Tibial artery (tissue), 4 donors: ENCODE measurements at regions not wholly inside any gene's neighbourhood (a gene's known extent, or its start where the extent isn't known, plus 50 kb on each side); places are given as distances from the start of the nearest gene placed in this dataset.

ENCODE experiments used
- DNase-seq, 2 donors: peaks; one replicate each; pipeline ENCODE4 v3.0.0-alpha.2; 2019
- H3K27ac ChIP-seq, 2 donors: fragments of 200-600 bp; sonication (generic) in 1 of 2; 1 replicate in 1 of 2; 2 replicates in 1 of 2; pipeline ENCODE4 v1.5.1; 2018 to 2019; ENCODE audit warnings: mild to moderate bottlenecking in 1 of 2
- H3K27me3 ChIP-seq, 2 donors: fragments of 200-600 bp; sonication (generic) in 1 of 2; one replicate each; pipeline versions ENCODE4 v1.5.1 to v1.6.0; 2016 to 2019
- H3K36me3 ChIP-seq, 3 donors: fragments of 200-600 bp; sonication (generic) in 2 of 3; one replicate each; pipeline ENCODE4 v1.5.1; 2016 to 2019; ENCODE audit warnings: mild to moderate bottlenecking in 2 of 3
- H3K4me1 ChIP-seq, 4 donors: fragments of 200-600 bp; sonication (generic) in 2 of 4; 1 replicate in 3 of 4; 2 replicates in 1 of 4; pipeline ENCODE4 v1.5.1; 2016 to 2019
- H3K4me3 ChIP-seq, 2 donors: fragments of 200-600 bp; sonication (generic) in 1 of 2; 1 replicate in 1 of 2; 2 replicates in 1 of 2; pipeline ENCODE4 v1.5.1; 2018 to 2019; ENCODE audit warnings: mild to moderate bottlenecking in 2 of 2
- H3K9me3 ChIP-seq, 3 donors: fragments of 200-600 bp; sonication (generic) in 1 of 3; one replicate each; pipeline ENCODE4 v1.5.1; 2016 to 2019
- intact Hi-C: fragments of 100-400 bp; cut with DNase I; formaldehyde crosslinking; loops from one replicate; pipeline ENCODE4 v1.15.0; 2023; ENCODE audit warnings: low total_unique reads
- TF ChIP-seq, protein P1 (sequence below), 2 experiments: fragments of 200-600 bp in 1 of 2; fragments of 450-650 bp in 1 of 2; IDR thresholded peaks; one replicate each; pipeline ENCODE4 v1.5.1; 2017 to 2019; ENCODE audit warnings: antibody characterized with exemption in 2 of 2, mild to moderate bottlenecking in 1 of 2, moderate library complexity in 1 of 2

- intact Hi-C loops = no loop called here
- peak overlapping the region in 1 of 2 donors; percentile 56 for H3K27ac ChIP-seq
Measured at GRCh38 chr6:4460586-4461475, 315.4 kb upstream of the CDYL start.

DNA sequence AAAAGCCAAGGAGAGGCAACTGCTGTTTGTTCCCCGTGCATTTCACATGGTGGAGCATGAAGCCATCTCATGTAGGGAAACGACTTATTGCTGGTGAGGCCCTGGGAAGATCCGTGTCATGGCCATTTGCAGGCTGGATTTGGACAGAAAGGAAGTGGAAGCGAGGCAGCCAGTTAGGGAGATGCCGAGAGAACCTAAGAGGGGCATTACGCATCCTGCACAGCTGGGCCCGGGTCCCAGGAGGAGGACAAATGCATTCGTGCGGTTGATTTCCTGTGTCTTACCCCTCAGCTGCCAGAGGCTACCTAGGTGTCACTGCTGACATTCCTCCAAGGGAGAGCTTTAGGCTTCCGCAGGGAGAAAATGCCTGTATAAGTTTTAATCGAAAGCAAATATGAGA is 316.2 kb upstream of the CDYL start:
- DNase-seq = no peak
- no peaks in the 10 kb centered on the region for H3K9me3 ChIP-seq
- intact Hi-C loops = no loop called here
- no peaks in the 10 kb centered on the region for H3K36me3 ChIP-seq
- no peak overlapping the region for H3K4me3 ChIP-seq
- TF ChIP-seq, protein P1, sequence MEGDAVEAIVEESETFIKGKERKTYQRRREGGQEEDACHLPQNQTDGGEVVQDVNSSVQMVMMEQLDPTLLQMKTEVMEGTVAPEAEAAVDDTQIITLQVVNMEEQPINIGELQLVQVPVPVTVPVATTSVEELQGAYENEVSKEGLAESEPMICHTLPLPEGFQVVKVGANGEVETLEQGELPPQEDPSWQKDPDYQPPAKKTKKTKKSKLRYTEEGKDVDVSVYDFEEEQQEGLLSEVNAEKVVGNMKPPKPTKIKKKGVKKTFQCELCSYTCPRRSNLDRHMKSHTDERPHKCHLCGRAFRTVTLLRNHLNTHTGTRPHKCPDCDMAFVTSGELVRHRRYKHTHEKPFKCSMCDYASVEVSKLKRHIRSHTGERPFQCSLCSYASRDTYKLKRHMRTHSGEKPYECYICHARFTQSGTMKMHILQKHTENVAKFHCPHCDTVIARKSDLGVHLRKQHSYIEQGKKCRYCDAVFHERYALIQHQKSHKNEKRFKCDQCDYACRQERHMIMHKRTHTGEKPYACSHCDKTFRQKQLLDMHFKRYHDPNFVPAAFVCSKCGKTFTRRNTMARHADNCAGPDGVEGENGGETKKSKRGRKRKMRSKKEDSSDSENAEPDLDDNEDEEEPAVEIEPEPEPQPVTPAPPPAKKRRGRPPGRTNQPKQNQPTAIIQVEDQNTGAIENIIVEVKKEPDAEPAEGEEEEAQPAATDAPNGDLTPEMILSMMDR (IDR thresholded peaks at IDR 0.05) = no peak
- H3K27me3 ChIP-seq = no peaks in the 10 kb centered on the region
- peaks cover 0 to 15% (median 7%) of the 10 kb centered on the region in 4 donors for H3K4me1 ChIP-seq
- H3K27ac ChIP-seq = peak overlapping the region in 1 of 2 donors; percentile 56

More at GRCh38 chr6:4460586-4461475, 315.4 kb upstream of the CDYL start:
- Histone ChIP-seq H3K27me3 (no peaks in the 10 kb centered on the region), H3K4me3 (no peak overlapping the region), H3K9me3 (no peaks in the 10 kb centered on the region), H3K4me1 (peaks cover 0 to 15% (median 7%) of the 10 kb centered on the region in 4 donors), H3K36me3 (no peaks in the 10 kb centered on the region)
- TF ChIP-seq, protein P1 (IDR thresholded peaks at IDR 0.05) = no peak
- peak; percentile 48 to 88 for DNase-seq

DNA sequence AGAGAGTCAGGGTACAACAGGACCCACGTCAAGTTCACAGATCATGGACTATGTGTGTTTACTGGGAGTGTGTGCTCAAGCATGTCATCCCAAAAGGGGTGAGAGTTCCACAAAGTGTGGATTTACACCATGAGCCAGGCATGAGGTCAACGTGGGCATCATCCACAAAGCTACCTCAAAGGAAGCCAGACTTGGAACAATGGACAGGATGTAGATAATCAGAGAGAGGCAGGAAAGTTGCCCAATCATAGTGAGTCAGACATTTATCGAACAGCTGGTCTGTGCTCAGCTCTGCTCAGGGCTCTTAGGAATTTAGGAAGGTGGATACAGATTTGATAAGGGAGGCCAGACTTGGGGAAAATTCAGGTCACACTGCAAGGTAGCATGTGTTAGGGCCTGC is 317.2 kb upstream of the CDYL start:
- Histone ChIP-seq H3K27me3 (no peaks in the 10 kb centered on the region), H3K4me3 (no peak overlapping the region), H3K4me1 (peaks cover 0 to 15% (median 7%) of the 10 kb centered on the region in 4 donors), H3K9me3 (no peaks in the 10 kb centered on the region), H3K36me3 (no peaks in the 10 kb centered on the region), H3K27ac (no peak overlapping the region)
- no peak for DNase-seq
- TF ChIP-seq, protein P1 (IDR thresholded peaks at IDR 0.05) = no peak
- intact Hi-C loops = no loop called here

GRCh38 chr6:4451718-4452117 is 316.3 kb upstream of the ECI2 start:
- H3K27ac ChIP-seq = no peak overlapping the region
- no peak overlapping the region for H3K4me3 ChIP-seq
- TF ChIP-seq, protein P1 (IDR thresholded peaks at IDR 0.05) = no peak
- no peak for DNase-seq
- no peaks in the 10 kb centered on the region for H3K36me3 ChIP-seq
- intact Hi-C loops = no loop called here
- H3K27me3 ChIP-seq = no peaks in the 10 kb centered on the region
- no peaks in the 10 kb centered on the region for H3K4me1 ChIP-seq
- peaks cover 0 to 4% (median 0%) of the 10 kb centered on the region in 3 donors for H3K9me3 ChIP-seq

- H3K9me3 ChIP-seq = peaks cover 0 to 4% (median 0%) of the 10 kb centered on the region in 3 donors
- TF ChIP-seq, protein P1 (IDR thresholded peaks at IDR 0.05) = no peak
- no peak overlapping the region for H3K4me3 ChIP-seq
- intact Hi-C loops = no loop called here
- H3K36me3 ChIP-seq = no peaks in the 10 kb centered on the region
- no peak for DNase-seq
- H3K27ac ChIP-seq = no peak overlapping the region
- no peaks in the 10 kb centered on the region for H3K27me3 ChIP-seq
- H3K4me1 ChIP-seq = no peaks in the 10 kb centered on the region
Measured at GRCh38 chr6:4451081-4451480, 315.7 kb upstream of the ECI2 start.
